Adipose tissue (tissue), 3 donors: ENCODE measurements at regions not wholly inside any gene's neighbourhood (a gene's known extent, or its start where the extent isn't known, plus 50 kb on each side); places are given as distances from the start of the nearest gene placed in this dataset.

Source experiments
- H3K27ac ChIP-seq: one replicate; pipeline ENCODE4 v1.5.1; 2013; ENCODE audit warnings: low read depth, low read length
- WGBS, 3 donors: extraction: QIAGEN DNeasy Blood & Tissue Kit; methylation state at CpG; one replicate each; pipeline ENCODE4 v1.1.7; 2013; 5-methylcytosine and 5-hydroxymethylcytosine counted together
- donor health status: healthy with polysubstance abuse.
- donor health status: Bipolar disorder and iron deficiency.
- donor health status: healthy.

DNA sequence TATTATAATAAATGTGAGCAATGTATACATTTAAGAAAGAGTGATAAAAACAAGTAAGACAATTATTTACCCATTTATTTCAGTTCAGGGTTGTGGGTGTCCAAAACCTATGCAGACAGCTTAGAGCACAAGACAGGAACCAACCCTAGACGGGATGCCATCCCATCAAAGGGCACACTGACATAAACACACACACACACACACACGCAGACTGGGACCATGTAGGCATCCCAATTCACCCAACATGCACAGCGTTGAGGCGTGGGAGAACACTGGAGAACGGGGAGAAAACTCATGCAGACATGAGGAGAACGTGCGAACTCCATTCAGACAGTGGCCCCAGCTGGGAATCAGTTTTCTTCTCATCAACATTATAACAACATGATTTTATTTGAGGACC, 274.7 kb downstream of the USP25 start:
- WGBS, 3 donors: 85 to 90% (median 87%) methylated on average over 7 of the region's 7 CpGs
- H3K27ac ChIP-seq: no peak overlapping the region

DNA sequence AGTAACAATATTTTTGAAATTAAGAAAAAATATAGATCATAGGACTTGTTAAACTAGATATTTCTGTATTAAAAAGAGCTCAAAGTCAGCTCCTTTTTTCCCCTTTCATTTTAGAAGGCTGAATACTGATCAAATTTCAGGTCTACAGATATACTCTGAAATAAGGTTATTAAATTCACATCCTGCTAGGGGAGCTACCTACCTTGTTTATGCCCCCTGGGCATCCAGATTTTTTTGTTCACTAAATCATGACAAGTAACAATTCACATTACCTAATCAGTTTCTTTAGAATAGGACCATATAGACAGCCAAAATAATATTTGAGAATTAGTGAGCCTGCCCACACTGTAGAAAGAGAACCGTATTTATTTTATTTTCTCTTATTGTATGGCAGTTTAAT, 276.2 kb downstream of the USP25 start:
- WGBS, 3 donors: 88 to 93% (median 91%) methylated on average over 1 of the region's 1 CpG

GRCh38 chr21:16007943-16008342, 278.2 kb downstream of the USP25 start:
- no peak overlapping the region for H3K27ac ChIP-seq
- 58 to 72% (median 67%) methylated on average over 2 of the region's 2 CpGs for WGBS, 3 donors

More for the DNA sequence above, 276.2 kb downstream of the USP25 start:
- no peak overlapping the region for H3K27ac ChIP-seq

DNA sequence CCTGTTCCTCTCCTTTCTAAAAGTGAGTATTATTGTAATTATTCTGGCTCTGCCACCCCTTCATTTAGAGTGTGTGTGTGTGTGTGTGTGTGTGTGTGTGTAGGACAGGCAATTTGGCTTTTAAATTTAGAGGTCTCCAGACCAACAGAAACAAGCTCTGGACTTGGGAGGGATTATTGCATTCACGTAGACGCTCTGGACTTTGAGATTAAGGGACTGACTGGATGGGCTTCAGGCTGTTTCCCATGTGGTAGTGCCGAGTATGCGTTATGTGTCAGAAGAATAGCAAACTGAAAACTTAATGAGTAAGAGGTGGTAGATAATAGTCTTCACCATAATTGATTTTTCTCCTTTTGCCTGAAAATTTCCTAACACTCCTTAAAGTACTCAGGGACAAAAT, 281.9 kb downstream of the USP25 start:
- WGBS, 3 donors: 67 to 92% (median 91%) methylated on average over 4 of the region's 4 CpGs

GRCh38 chr21:16013570-16013969, 283.8 kb downstream of the USP25 start:
- WGBS, 3 donors: 45 to 49% (median 45%) methylated on average over 2 of the region's 2 CpGs

More for the DNA sequence above, 281.9 kb downstream of the USP25 start:
- H3K27ac ChIP-seq: no peak overlapping the region

GRCh38 chr21:16020878-16021277, 291.1 kb downstream of the USP25 start:
- WGBS, 3 donors: 84 to 92% (median 90%) methylated on average over 2 of the region's 2 CpGs
- H3K27ac ChIP-seq: no peak overlapping the region

More at GRCh38 chr21:16013570-16013969, 283.8 kb downstream of the USP25 start:
- no peak overlapping the region for H3K27ac ChIP-seq

DNA sequence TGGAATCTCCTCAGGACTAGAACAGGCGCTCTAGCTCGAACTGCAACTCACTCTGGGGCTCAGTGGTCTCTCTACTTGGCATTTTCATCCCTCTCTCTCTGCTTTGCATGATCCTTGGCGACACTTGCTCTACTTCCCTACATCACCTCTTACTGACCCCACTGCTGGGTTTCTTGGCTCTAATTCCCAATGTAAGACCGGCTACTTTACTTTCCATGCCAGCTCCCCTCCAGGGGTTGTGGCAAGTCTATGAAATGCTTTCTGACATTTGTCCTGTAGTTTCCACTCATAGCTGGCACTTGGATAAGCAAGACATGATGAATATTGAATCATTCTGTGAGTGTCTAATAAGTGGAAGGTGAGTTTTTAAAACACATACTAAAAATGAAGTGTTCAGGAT, 292.3 kb downstream of the USP25 start:
- 74 to 91% (median 89%) methylated on average over 4 of the region's 4 CpGs for WGBS, 3 donors
- no peak overlapping the region for H3K27ac ChIP-seq

DNA sequence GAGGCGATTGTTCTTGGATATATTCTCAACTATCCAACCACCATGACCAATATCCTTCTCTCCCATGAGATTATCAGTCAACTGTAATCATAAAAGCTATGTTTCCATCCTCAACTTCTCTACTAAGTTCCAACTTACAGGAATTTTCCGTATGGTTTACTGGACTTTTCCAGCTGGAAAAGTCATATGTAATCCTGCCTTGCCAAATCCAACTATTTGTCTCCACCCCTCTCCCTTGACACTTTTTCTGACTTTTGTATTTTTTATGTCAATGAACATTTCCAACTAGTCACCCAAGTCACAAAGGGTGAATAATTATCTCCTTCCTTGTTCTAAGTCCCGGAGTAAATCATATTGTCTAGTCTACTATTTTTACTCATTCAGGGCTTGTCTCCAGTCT, 293.1 kb downstream of the USP25 start:
- 61 to 73% (median 62%) methylated on average over 3 of the region's 3 CpGs for WGBS, 3 donors
- no peak overlapping the region for H3K27ac ChIP-seq

DNA sequence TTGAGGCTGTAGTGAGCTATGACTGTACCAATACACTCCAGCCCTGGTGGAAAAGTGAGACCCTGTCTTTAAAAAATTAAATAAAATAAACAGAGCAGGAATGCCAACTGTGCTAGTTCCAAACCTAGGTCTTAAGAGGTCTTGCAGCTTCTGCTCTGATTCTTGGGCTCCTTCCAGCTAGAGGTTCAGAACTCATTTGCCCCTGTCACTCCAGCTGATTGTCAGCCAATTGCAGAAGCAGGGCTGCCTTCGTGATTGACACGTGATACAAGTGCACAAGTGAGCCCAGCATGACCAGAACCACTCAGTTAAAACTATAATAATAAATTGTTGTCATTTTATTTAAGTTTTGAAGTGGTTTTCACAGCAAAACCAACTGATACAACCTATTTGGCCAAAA, 298.4 kb downstream of the USP25 start:
- no peak overlapping the region for H3K27ac ChIP-seq
- WGBS, 3 donors: 74 to 92% (median 91%) methylated on average over 2 of the region's 2 CpGs

GRCh38 chr21:16028941-16029464, 299.2 kb downstream of the USP25 start:
- no peak overlapping the region for H3K27ac ChIP-seq
- WGBS, 3 donors: 58 to 77% (median 76%) methylated on average over 2 of the region's 2 CpGs

GRCh38 chr21:16033193-16033592, 303.4 kb downstream of the USP25 start:
- no peak overlapping the region for H3K27ac ChIP-seq
- 83 to 90% (median 84%) methylated on average over 4 of the region's 4 CpGs for WGBS, 3 donors

- WGBS, 3 donors: 0 to 35% (median 0%) methylated on average over 1 of the region's 1 CpG
- H3K27ac ChIP-seq: no peak overlapping the region
Measured at GRCh38 chr21:16034446-16035190, 304.8 kb downstream of the USP25 start.

DNA sequence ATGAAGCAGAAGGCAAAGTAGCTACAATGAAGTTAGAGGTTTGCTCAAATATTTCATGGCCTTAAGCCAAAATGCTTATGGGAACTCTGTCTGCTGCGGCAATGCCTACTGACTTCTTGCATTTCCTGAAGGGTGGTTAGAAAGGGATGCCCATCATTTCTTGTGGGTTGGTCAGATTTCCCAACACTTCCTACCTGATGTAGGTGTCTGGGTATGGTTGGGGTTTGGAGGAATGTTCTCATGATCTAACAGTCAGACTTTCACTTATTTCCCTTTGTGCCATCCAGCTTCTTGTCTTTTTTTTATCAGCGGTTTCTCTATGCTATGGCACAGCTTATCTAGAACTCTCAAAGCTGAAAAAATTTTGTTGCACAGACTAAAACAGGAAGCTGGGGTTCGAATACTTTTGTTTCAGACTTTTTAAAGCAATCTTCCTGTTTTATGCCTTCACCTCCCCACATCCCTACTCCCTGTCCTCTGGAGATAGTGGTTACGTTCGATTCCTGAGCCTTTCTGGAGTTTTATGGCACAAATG, 307.7 kb downstream of the USP25 start:
- WGBS, 3 donors: 40 to 69% (median 50%) methylated on average over 5 of the region's 5 CpGs
- no peak overlapping the region for H3K27ac ChIP-seq

- H3K27ac ChIP-seq: no peak overlapping the region
- 81 to 96% (median 89%) methylated on average over 3 of the region's 3 CpGs for whole genome bisulfite sequencing, 3 donors
Measured at GRCh38 chr21:16040601-16041000, 310.8 kb downstream of the USP25 start.

DNA sequence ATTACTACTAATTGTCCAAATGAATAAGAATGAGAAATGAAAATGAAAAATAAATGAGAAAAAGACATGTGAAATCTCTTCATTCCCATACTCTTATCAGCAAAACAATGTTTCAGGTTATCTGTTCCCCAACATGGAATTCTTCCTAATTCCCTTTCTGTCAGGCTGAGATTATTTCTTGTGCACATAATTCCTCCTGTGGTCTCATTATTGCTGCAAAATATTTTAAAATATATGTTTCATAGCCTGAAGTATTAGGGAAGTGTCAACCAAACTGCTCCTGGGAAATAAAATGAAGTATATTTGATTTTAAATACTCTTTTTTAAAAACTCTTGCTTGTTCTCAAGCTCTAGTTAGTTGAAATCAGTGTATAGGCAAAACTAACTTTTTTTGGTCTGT, 314.9 kb downstream of the USP25 start:
- no peak overlapping the region for H3K27ac ChIP-seq

DNA sequence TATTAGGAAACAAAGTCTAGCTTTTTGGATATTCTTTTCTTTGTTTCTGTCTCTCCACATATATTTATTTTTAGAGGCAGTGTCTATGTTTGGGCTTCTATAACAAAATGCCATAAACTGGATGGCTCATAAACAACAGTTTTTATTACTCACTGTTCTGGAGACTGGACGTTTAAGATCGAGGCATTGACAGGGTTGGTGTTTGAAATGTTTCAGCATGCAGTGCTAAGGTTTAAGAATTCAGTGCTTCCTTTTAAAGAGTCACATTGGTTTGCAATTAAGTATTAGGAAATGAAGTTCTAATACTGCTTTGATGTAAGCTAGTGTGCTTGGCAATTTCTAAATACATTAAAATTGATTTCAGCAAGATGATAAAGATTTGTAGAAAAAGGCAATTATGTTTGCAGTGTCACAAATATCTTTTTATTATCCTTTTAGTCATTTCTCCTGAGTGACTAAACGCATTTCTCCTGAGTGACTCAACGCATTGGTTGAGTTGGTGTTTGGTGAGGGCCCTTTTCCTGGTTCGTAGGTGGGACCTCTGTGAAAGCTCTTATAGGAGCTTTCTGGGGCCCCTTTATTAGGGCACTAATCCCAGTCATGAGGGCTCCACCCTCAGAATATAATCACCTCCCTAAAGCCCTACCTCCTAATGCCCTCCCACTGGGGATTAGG, 317.0 kb downstream of the USP25 start:
- H3K27ac ChIP-seq: no peak overlapping the region
- 85 to 95% (median 91%) methylated on average over 5 of the region's 5 CpGs for WGBS, 3 donors

GRCh38 chr21:16047904-16048303, 318.1 kb downstream of the USP25 start:
- WGBS, 3 donors: 66 to 77% (median 67%) methylated on average over 3 of the region's 3 CpGs
- H3K27ac ChIP-seq: no peak overlapping the region

- no peak overlapping the region for H3K27ac ChIP-seq
- WGBS, 3 donors: 71 to 85% (median 79%) methylated on average over 1 of the region's 1 CpG
Measured at GRCh38 chr21:16055014-16055413, 325.2 kb downstream of the USP25 start.

- no peak overlapping the region for H3K27ac ChIP-seq
Measured at GRCh38 chr21:16058896-16059295, 329.1 kb downstream of the USP25 start.

- 79 to 96% (median 96%) methylated on average over 4 of the region's 4 CpGs for WGBS, 3 donors
- H3K27ac ChIP-seq: no peak overlapping the region
Measured at GRCh38 chr21:16059981-16060380, 330.2 kb downstream of the USP25 start.
